GM23338 (cell line): ENCODE measurements at regions not wholly inside any gene's neighbourhood (a gene's known extent, or its start where the extent isn't known, plus 50 kb on each side); places are given as distances from the start of the nearest gene placed in this dataset.

ENCODE experiments used
- ATAC-seq: fragments of 200-7000 bp; cut with Tn5 transposase; 3 replicates; pipeline ENCODE4 v1.9.1; 2020
- DNase-seq: peaks from one replicate; pipeline ENCODE4 v3.0.0-alpha.2; 2015; ENCODE audit warnings: low spot score
- H2AFZ ChIP-seq: fragments of 200-600 bp; sonication (generic); 2 replicates; pipeline ENCODE4 v1.8.0; 2016; ENCODE audit warnings: antibody characterized with exemption, mild to moderate bottlenecking, moderate library complexity
- H3F3A ChIP-seq: fragments of 200-600 bp; sonication (generic); replicated peaks from 2 replicates; pipeline ENCODE4 v1.8.0; 2017; ENCODE audit warnings: antibody characterized with exemption, mixed run types, low read depth
- H3K27ac ChIP-seq: fragments of 200-600 bp; sonication (generic); 2 replicates; pipeline ENCODE4 v1.6.1; 2016; ENCODE audit warnings: low read depth
- H3K27me3 ChIP-seq: fragments of 200-600 bp; sonication (generic); 2 replicates; pipeline ENCODE4 v1.8.0; 2016; ENCODE audit warnings: mild to moderate bottlenecking, mixed run types, moderate library complexity; ENCODE audit not compliant: insufficient read depth
- H3K36me3 ChIP-seq: fragments of 200-600 bp; sonication (generic); 2 replicates; pipeline ENCODE4 v1.8.0; 2016; ENCODE audit warnings: mild to moderate bottlenecking; ENCODE audit not compliant: insufficient read depth
- H3K4me1 ChIP-seq: fragments of 200-600 bp; sonication (generic); 2 replicates; pipeline ENCODE4 v1.8.0; 2016; ENCODE audit warnings: mild to moderate bottlenecking, moderate library complexity; ENCODE audit not compliant: insufficient read depth
- H3K4me2 ChIP-seq: fragments of 200-600 bp; sonication (generic); 2 replicates; pipeline ENCODE4 v1.7.1; 2017; ENCODE audit warnings: mixed run types
- H3K4me3 ChIP-seq: fragments of 200-600 bp; sonication (generic); 2 replicates; pipeline ENCODE4 v1.6.1; 2016; ENCODE audit warnings: mixed run types
- H3K79me2 ChIP-seq: fragments of 200-600 bp; sonication (generic); replicated peaks from 2 replicates; pipeline ENCODE4 v1.8.0; 2017; ENCODE audit warnings: mild to moderate bottlenecking; ENCODE audit not compliant: insufficient read depth
- H3K9me2 ChIP-seq: fragments of 200-600 bp; sonication (generic); 2 replicates; pipeline ENCODE4 v1.8.0; 2017; ENCODE audit not compliant: insufficient read depth
- H4K20me1 ChIP-seq: fragments of 200-600 bp; sonication (generic); replicated peaks from 2 replicates; pipeline ENCODE4 v1.8.0; 2017; ENCODE audit warnings: mild to moderate bottlenecking; ENCODE audit not compliant: insufficient read depth
- H3K27ac Mint-ChIP-seq: 2 replicates; pipeline ENCODE4 v1.8.0; 2020; ENCODE audit warnings: inconsistent platforms, mild to moderate bottlenecking, moderate library complexity, mixed read lengths
- H3K27me3 Mint-ChIP-seq: 3 replicates; pipeline ENCODE4 v1.8.0; 2022; ENCODE audit warnings: low read depth, mild to moderate bottlenecking, moderate library complexity, mixed read lengths, inconsistent platforms; ENCODE audit not compliant: insufficient read depth, poor library complexity
- H3K36me3 Mint-ChIP-seq: 3 replicates; pipeline ENCODE4 v1.8.0; 2021; ENCODE audit warnings: low read depth, mild to moderate bottlenecking, inconsistent platforms, moderate library complexity, mixed read lengths
- H3K4me1 Mint-ChIP-seq: 3 replicates; pipeline ENCODE4 v1.8.0; 2020; ENCODE audit warnings: mild to moderate bottlenecking, inconsistent platforms, mixed read lengths
- H3K4me3 Mint-ChIP-seq: 3 replicates; pipeline ENCODE4 v1.8.0; 2021; ENCODE audit warnings: moderate library complexity, mild to moderate bottlenecking, inconsistent platforms, mixed read lengths
- H3K9me3 Mint-ChIP-seq: 3 replicates; pipeline ENCODE4 v1.8.0; 2020; ENCODE audit warnings: moderate library complexity, mild to moderate bottlenecking, inconsistent platforms, mixed read lengths
- CREB1 ChIP-seq: fragments of 250-450 bp; sonication (Bioruptor Pico); IDR thresholded peaks from 2 replicates; pipeline ENCODE4 v1.5.0; 2020; ENCODE audit warnings: low read depth, mild to moderate bottlenecking, moderate library complexity
- EZH2 ChIP-seq: fragments of 200-600 bp; sonication (generic); IDR thresholded peaks from one replicate; pipeline ENCODE4 v1.8.0; 2017; ENCODE audit warnings: antibody characterized with exemption, mild to moderate bottlenecking, low read depth; ENCODE audit not compliant: unreplicated experiment
- JUNB ChIP-seq: IDR thresholded peaks from one replicate; pipeline ENCODE4 v1.6.1; 2016; ENCODE audit warnings: antibody characterized with exemption; ENCODE audit not compliant: unreplicated experiment
- NANOG ChIP-seq: IDR thresholded peaks from 2 replicates; pipeline ENCODE4 v1.6.1; 2016; ENCODE audit warnings: antibody characterized with exemption, borderline replicate concordance
- POLR2AphosphoS5 ChIP-seq: IDR thresholded peaks from 2 replicates; pipeline ENCODE4 v1.6.1; 2016; ENCODE audit warnings: antibody characterized with exemption, low read depth
- REST ChIP-seq: IDR thresholded peaks from one replicate; pipeline ENCODE4 v1.6.1; 2018; ENCODE audit warnings: antibody characterized with exemption; ENCODE audit not compliant: unreplicated experiment
- STAT1 ChIP-seq: IDR thresholded peaks from one replicate; pipeline ENCODE4 v1.6.1; 2016; ENCODE audit warnings: antibody characterized with exemption; ENCODE audit not compliant: unreplicated experiment
- ZNF114 ChIP-seq: fragments of 250-450 bp; sonication (Bioruptor Pico); IDR thresholded peaks from 2 replicates; pipeline ENCODE4 v1.5.0; 2020; ENCODE audit warnings: mild to moderate bottlenecking, moderate library complexity
- ZNF331 ChIP-seq: fragments of 250-450 bp; sonication (Bioruptor Pico); IDR thresholded peaks from 2 replicates; pipeline ENCODE4 v1.5.0; 2020; ENCODE audit warnings: low read depth, mild to moderate bottlenecking, moderate library complexity
- TF ChIP-seq, protein P1 (sequence below), 2 experiments: fragments of 200-600 bp in 1 of 2; sonication (generic) in 1 of 2; conservative IDR thresholded peaks; 2 replicates each; pipeline versions ENCODE4 v1.5.1 to v1.6.1; 2016 to 2017; ENCODE audit warnings: antibody characterized with exemption in 2 of 2, low read depth in 2 of 2, mild to moderate bottlenecking in 2 of 2, moderate library complexity in 1 of 2
- TF ChIP-seq, protein P2 (sequence below): IDR thresholded peaks from 2 replicates; pipeline ENCODE4 v1.6.1; 2016; ENCODE audit warnings: antibody characterized with exemption
- TF ChIP-seq, protein P3 (sequence below): fragments of 250-450 bp; sonication (Bioruptor Pico); IDR thresholded peaks from 2 replicates; pipeline ENCODE4 v1.5.0; 2020; ENCODE audit warnings: mild to moderate bottlenecking, moderate library complexity

DNA sequence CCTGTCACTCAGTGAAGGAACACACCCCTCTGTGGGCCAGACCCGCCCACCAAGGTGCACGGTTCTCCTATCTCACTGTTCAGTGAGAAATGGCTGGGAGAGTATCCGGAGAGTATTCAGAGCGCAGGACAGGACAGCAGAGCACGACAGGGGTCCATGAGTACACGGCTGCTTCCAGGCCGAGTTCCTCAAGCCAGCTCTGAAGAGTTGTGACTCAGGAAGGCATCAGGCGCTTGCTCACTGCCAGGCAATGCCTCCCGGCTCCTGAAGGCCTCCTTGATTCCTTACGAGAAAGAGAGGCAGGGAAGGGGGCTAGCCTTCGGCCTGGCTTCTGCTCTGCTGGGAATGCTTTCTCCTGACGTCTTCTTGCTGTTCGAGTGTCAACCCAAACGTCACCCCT, 132.1 kb upstream of the PPP1R26 start:
- no peaks in the 10 kb centered on the region for H3K36me3 Mint-ChIP-seq
- 0 out of 2 replicates have a peak, but pooled peaks cover 3% of the 10 kb centered on the region for H3F3A ChIP-seq
- no peaks in the 10 kb centered on the region for H3K4me1 ChIP-seq
- H3K4me2 ChIP-seq, result no peak overlapping the region
- no peaks in the 10 kb centered on the region for H4K20me1 ChIP-seq
- H3K27me3 ChIP-seq, result no peaks in the 10 kb centered on the region
- no peak overlapping the region for H2AFZ ChIP-seq
- no peak overlapping the region for H3K4me3 Mint-ChIP-seq
- no peak overlapping the region for H3K4me3 ChIP-seq
- H3K27ac ChIP-seq, result no peak overlapping the region
- no peaks in the 10 kb centered on the region for H3K79me2 ChIP-seq
- H3K36me3 ChIP-seq, result no peaks in the 10 kb centered on the region
- DNase-seq, result no peak
- peaks cover 10% of the 10 kb centered on the region for H3K27me3 Mint-ChIP-seq
- ATAC-seq, result no peak
- TF ChIP-seq REST (no peak), ZNF331 (no peak), STAT1 (no peak), JUNB (no peak), POLR2AphosphoS5 (no peak), ZNF114 (CRISPR knock-in tag) (no peak), CREB1 (CRISPR knock-in tag) (no peak), EZH2 (no peak), NANOG (no peak)
- TF ChIP-seq, protein P1, sequence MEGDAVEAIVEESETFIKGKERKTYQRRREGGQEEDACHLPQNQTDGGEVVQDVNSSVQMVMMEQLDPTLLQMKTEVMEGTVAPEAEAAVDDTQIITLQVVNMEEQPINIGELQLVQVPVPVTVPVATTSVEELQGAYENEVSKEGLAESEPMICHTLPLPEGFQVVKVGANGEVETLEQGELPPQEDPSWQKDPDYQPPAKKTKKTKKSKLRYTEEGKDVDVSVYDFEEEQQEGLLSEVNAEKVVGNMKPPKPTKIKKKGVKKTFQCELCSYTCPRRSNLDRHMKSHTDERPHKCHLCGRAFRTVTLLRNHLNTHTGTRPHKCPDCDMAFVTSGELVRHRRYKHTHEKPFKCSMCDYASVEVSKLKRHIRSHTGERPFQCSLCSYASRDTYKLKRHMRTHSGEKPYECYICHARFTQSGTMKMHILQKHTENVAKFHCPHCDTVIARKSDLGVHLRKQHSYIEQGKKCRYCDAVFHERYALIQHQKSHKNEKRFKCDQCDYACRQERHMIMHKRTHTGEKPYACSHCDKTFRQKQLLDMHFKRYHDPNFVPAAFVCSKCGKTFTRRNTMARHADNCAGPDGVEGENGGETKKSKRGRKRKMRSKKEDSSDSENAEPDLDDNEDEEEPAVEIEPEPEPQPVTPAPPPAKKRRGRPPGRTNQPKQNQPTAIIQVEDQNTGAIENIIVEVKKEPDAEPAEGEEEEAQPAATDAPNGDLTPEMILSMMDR (conservative IDR thresholded peaks at IDR 0.05; ENCODE audit: low read depth in 2 of 2), result no peak
- TF ChIP-seq, protein P2, sequence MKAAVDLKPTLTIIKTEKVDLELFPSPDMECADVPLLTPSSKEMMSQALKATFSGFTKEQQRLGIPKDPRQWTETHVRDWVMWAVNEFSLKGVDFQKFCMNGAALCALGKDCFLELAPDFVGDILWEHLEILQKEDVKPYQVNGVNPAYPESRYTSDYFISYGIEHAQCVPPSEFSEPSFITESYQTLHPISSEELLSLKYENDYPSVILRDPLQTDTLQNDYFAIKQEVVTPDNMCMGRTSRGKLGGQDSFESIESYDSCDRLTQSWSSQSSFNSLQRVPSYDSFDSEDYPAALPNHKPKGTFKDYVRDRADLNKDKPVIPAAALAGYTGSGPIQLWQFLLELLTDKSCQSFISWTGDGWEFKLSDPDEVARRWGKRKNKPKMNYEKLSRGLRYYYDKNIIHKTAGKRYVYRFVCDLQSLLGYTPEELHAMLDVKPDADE, result no peak
- TF ChIP-seq, protein P3, sequence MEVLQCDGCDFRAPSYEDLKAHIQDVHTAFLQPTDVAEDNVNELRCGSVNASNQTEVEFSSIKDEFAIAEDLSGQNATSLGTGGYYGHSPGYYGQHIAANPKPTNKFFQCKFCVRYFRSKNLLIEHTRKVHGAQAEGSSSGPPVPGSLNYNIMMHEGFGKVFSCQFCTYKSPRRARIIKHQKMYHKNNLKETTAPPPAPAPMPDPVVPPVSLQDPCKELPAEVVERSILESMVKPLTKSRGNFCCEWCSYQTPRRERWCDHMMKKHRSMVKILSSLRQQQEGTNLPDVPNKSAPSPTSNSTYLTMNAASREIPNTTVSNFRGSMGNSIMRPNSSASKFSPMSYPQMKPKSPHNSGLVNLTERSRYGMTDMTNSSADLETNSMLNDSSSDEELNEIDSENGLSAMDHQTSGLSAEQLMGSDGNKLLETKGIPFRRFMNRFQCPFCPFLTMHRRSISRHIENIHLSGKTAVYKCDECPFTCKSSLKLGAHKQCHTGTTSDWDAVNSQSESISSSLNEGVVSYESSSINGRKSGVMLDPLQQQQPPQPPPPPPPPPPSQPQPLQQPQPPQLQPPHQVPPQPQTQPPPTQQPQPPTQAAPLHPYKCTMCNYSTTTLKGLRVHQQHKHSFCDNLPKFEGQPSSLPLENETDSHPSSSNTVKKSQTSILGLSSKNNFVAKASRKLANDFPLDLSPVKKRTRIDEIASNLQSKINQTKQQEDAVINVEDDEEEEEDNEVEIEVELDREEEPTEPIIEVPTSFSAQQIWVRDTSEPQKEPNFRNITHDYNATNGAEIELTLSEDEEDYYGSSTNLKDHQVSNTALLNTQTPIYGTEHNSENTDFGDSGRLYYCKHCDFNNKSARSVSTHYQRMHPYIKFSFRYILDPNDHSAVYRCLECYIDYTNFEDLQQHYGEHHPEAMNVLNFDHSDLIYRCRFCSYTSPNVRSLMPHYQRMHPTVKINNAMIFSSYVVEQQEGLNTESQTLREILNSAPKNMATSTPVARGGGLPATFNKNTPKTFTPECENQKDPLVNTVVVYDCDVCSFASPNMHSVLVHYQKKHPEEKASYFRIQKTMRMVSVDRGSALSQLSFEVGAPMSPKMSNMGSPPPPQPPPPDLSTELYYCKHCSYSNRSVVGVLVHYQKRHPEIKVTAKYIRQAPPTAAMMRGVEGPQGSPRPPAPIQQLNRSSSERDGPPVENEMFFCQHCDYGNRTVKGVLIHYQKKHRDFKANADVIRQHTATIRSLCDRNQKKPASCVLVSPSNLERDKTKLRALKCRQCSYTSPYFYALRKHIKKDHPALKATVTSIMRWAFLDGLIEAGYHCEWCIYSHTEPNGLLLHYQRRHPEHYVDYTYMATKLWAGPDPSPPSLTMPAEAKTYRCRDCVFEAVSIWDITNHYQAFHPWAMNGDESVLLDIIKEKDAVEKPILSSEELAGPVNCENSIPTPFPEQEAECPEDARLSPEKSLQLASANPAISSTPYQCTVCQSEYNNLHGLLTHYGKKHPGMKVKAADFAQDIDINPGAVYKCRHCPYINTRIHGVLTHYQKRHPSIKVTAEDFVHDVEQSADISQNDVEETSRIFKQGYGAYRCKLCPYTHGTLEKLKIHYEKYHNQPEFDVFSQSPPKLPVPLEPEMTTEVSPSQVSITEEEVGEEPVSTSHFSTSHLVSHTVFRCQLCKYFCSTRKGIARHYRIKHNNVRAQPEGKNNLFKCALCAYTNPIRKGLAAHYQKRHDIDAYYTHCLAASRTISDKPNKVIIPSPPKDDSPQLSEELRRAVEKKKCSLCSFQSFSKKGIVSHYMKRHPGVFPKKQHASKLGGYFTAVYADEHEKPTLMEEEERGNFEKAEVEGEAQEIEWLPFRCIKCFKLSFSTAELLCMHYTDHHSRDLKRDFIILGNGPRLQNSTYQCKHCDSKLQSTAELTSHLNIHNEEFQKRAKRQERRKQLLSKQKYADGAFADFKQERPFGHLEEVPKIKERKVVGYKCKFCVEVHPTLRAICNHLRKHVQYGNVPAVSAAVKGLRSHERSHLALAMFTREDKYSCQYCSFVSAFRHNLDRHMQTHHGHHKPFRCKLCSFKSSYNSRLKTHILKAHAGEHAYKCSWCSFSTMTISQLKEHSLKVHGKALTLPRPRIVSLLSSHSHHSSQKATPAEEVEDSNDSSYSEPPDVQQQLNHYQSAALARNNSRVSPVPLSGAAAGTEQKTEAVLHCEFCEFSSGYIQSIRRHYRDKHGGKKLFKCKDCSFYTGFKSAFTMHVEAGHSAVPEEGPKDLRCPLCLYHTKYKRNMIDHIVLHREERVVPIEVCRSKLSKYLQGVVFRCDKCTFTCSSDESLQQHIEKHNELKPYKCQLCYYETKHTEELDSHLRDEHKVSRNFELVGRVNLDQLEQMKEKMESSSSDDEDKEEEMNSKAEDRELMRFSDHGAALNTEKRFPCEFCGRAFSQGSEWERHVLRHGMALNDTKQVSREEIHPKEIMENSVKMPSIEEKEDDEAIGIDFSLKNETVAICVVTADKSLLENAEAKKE (CRISPR knock-in tag), result no peak
- H3K27ac Mint-ChIP-seq, result no peak overlapping the region
- H3K9me2 ChIP-seq, result no peaks in the 10 kb centered on the region
- no peaks in the 10 kb centered on the region; the same call in 2 of the 3 replicates for H3K9me3 Mint-ChIP-seq
- no peaks in the 10 kb centered on the region; the same call in 2 of the 3 replicates for H3K4me1 Mint-ChIP-seq
